GM12878 (cell line): ENCODE measurements at regions not wholly inside any gene's neighbourhood (a gene's known extent, or its start where the extent isn't known, plus 50 kb on each side); places are given as distances from the start of the nearest gene placed in this dataset.

Source experiments
- ATAC-seq: fragments of 200-7000 bp; cut with Tn5 transposase; 3 replicates; pipeline ENCODE4 v1.9.1; 2020; ENCODE audit warnings: mild to moderate bottlenecking, moderate library complexity
- BruUV-seq: library from RNA; stranded (reverse); fragments of 400-500 nt; replicated peaks from 2 replicates; lab custom pipeline; 2021; lab: Mats Ljungman, UMichigan
- CTCF ChIA-PET: fragments of 300-600 bp; sonication (Branson Sonifier 250); formaldehyde crosslinking; extraction: SDS; loops from one replicate; lab custom pipeline; 2021; ENCODE audit warnings: inconsistent platforms; lab: Yijun Ruan, JAX
- POLR2A ChIA-PET: fragments of 350-600 bp; formaldehyde crosslinking; extraction: SDS; loops from one replicate; lab custom pipeline; 2021; ENCODE audit warnings: inconsistent platforms; lab: Charles Lee
- RAD21 ChIA-PET: fragments of 300-600 bp; sonication (Branson Sonifier 250); formaldehyde crosslinking; loops from one replicate; lab custom pipeline; 2023; ENCODE audit warnings: antibody characterized with exemption; ENCODE audit not compliant: unreplicated experiment; lab: Charles Lee
- SMC1A ChIA-PET: fragments of 300-600 bp; sonication (Branson Sonifier 250); formaldehyde crosslinking; loops from one replicate; lab custom pipeline; 2023; ENCODE audit not compliant: unreplicated experiment, uncharacterized antibody; lab: Charles Lee
- DNase-seq: peaks from one replicate; pipeline ENCODE4 v3.0.0-alpha.2; 2011; ENCODE audit warnings: low read depth, low spot score
- FAIRE-seq: peaks from 3 replicates; lab custom pipeline; 2011; peaks lifted over from hg19 to GRCh38; lab: Jason Lieb, UNC
- H2AFZ ChIP-seq: 2 replicates; pipeline ENCODE4 v1.6.0; 2011; ENCODE audit warnings: low read depth, low read length, control low read depth; ENCODE audit not compliant: control insufficient read depth
- H3K27ac ChIP-seq: 2 replicates; pipeline ENCODE4 v1.5.1; 2011; ENCODE audit warnings: control low read depth; ENCODE audit not compliant: control insufficient read depth, insufficient read depth
- H3K27me3 ChIP-seq, 2 experiments: replicated peaks in 1 of 2; 2 replicates each; pipeline versions ENCODE4 v1.6.0 to v1.6.1; 2011; ENCODE audit warnings: low read length in 1 of 2; ENCODE audit not compliant: control insufficient read depth in 2 of 2, insufficient read depth in 2 of 2
- H3K36me3 ChIP-seq, 2 experiments: 2 replicates each; pipeline ENCODE4 v1.5.1; 2011; ENCODE audit warnings: low read length in 1 of 2; ENCODE audit not compliant: control insufficient read depth in 2 of 2, insufficient read depth in 2 of 2
- H3K4me1 ChIP-seq: 2 replicates; pipeline ENCODE4 v1.6.1; 2011; ENCODE audit warnings: mild to moderate bottlenecking, low read length, moderate library complexity, mixed read lengths; ENCODE audit not compliant: control insufficient read depth, insufficient read depth
- H3K4me2 ChIP-seq: 2 replicates; pipeline ENCODE4 v1.6.0; 2011; ENCODE audit warnings: control low read depth; ENCODE audit not compliant: control insufficient read depth, insufficient read depth
- H3K4me3 ChIP-seq: fragments of 200-600 bp; sonication (generic); 2 replicates; pipeline ENCODE4 v1.5.1; 2016
- H3K79me2 ChIP-seq: 2 replicates; pipeline ENCODE4 v1.6.0; 2011; ENCODE audit warnings: low read length; ENCODE audit not compliant: control insufficient read depth, insufficient read depth
- H3K9ac ChIP-seq: 2 replicates; pipeline ENCODE4 v1.8.0; 2011; ENCODE audit warnings: low read length, control low read depth, mixed read lengths; ENCODE audit not compliant: control insufficient read depth, insufficient read depth
- H3K9me3 ChIP-seq: replicated peaks from 3 replicates; pipeline ENCODE4 v1.5.1; 2011; ENCODE audit warnings: mild to moderate bottlenecking, low read length; ENCODE audit not compliant: control insufficient read depth, insufficient read depth
- H4K20me1 ChIP-seq: 2 replicates; pipeline ENCODE4 v1.6.0; 2011; ENCODE audit not compliant: control insufficient read depth, insufficient read depth
- ASH2L ChIP-seq: fragments of 300-600, 200-600 bp; sonication (generic); IDR thresholded peaks from 2 replicates; pipeline ENCODE4 v1.6.1; 2017; ENCODE audit warnings: low read depth, mild to moderate bottlenecking, borderline replicate concordance
- CHD2 ChIP-seq: IDR thresholded peaks from 2 replicates; pipeline ENCODE4 v1.6.1; 2011; ENCODE audit warnings: low read depth, low read length, improper control_type of control experiment, borderline replicate concordance
- CREB1 ChIP-seq: IDR thresholded peaks from 2 replicates; pipeline ENCODE4 v1.6.1; 2012; ENCODE audit warnings: low read depth, mild to moderate bottlenecking, inconsistent platforms
- CUX1 ChIP-seq: IDR thresholded peaks from 2 replicates; pipeline ENCODE4 v1.6.1; 2012; ENCODE audit warnings: improper control_type of control experiment, low read depth, low read length; ENCODE audit not compliant: insufficient replicate concordance
- MAX ChIP-seq: IDR thresholded peaks from 2 replicates; pipeline ENCODE4 v1.6.1; 2012; ENCODE audit warnings: low read depth, low read length, improper control_type of control experiment
- NFIC ChIP-seq: IDR thresholded peaks from 2 replicates; pipeline ENCODE4 v1.6.1; 2012; ENCODE audit warnings: low read depth, mild to moderate bottlenecking, inconsistent platforms, low read length, moderate library complexity
- NFYA ChIP-seq: IDR thresholded peaks from 2 replicates; pipeline ENCODE4 v1.6.1; 2011; ENCODE audit warnings: low read depth, mild to moderate bottlenecking, low read length, improper control_type of control experiment, borderline replicate concordance
- RAD21 ChIP-seq: IDR thresholded peaks from 2 replicates; pipeline ENCODE4 v1.6.1; 2011; ENCODE audit warnings: mild to moderate bottlenecking, low read depth, low read length, moderate library complexity; ENCODE audit not compliant: insufficient read depth
- RELB ChIP-seq: fragments of 450-650 bp; IDR thresholded peaks from 2 replicates; pipeline ENCODE4 v1.6.1; 2017; ENCODE audit warnings: low read depth, mild to moderate bottlenecking, moderate library complexity
- WGBS: methylation state at CpG from one replicate; pipeline ENCODE4 v1.1.6; 2016; ENCODE audit warnings: low lambda C conversion rate; ENCODE audit not compliant: insufficient replicate concordance, insufficient coverage; ENCODE audit errors: missing lambda C conversion rate; 5-methylcytosine and 5-hydroxymethylcytosine counted together
- in situ Hi-C: fragments of 300-500 bp; cut with MboI; formaldehyde crosslinking; loops from 9 replicates; pipeline ENCODE4 v1.14.3; 2018; ENCODE audit warnings: mixed read lengths
- intact Hi-C: fragments of 100-400 bp; cut with micrococcal nuclease; formaldehyde crosslinking; loops from one replicate; pipeline ENCODE4 v1.14.2; 2022; ENCODE audit not compliant: unreplicated experiment

- TF ChIP-seq RAD21 (no peak), CUX1 (no peak), MAX (no peak)
Observed at GRCh38 chr4:108417923-108418322, 202.5 kb upstream of the RPL34 start (continued).

- Histone ChIP-seq H4K20me1 (no peaks in the 10 kb centered on the region), H3K27ac (no peak overlapping the region), H3K27me3 (no peaks in the 10 kb centered on the region), H3K79me2 (no peaks in the 10 kb centered on the region), H3K9ac (no peak overlapping the region), H3K36me3 (no peaks in the 10 kb centered on the region), H3K4me3 (no peak overlapping the region), H3K9me3 (no peaks in the 10 kb centered on the region), H3K4me1 (no peaks in the 10 kb centered on the region), H2AFZ (no peak overlapping the region), H3K4me2 (no peak overlapping the region)
- ChIA-PET CTCF (interaction anchor here (0.9 kb wide), 1 partner anchor 398 kb away, joined by 3 read pairs; no protein-coding TSS in a partner anchor), SMC1A (no interaction called here), RAD21 (no interaction called here), POLR2A (no interaction called here)
- FAIRE-seq (no peak), DNase-seq (no peak), ATAC-seq (no peak)
- 21% methylated on average over 3 of the region's 3 CpGs for WGBS
- intact Hi-C loops (no loop called here), in situ Hi-C loops (no loop called here)
- TF ChIP-seq NFYA (no peak), NFIC (no peak), CHD2 (no peak), CREB1 (no peak), RELB (no peak), ASH2L (no peak)
- no TSS peak for BruUV-seq
Observed at GRCh38 chr4:108416831-108417230, 203.5 kb upstream of the RPL34 start.
